ENCODE measurements at regions not wholly inside any gene's neighbourhood (a gene's known extent, or its start where the extent isn't known, plus 50 kb on each side); places are given as distances from the start of the nearest gene placed in this dataset.

- Histone ChIP-seq H3K4me3 (replicated peaks in 1 of 3) (no peak overlapping the region), H3K4me1 (peaks cover 15 to 18% of the 10 kb centered on the region in 2 donors), H3K9me3 (no peaks in the 10 kb centered on the region), H3K27ac (no peak overlapping the region), H3K36me3 (no peaks in the 10 kb centered on the region), H3K27me3 (no peaks in the 10 kb centered on the region)
- intact Hi-C loops (cut with DNase I) = no loop called here
- no peak for DNase-seq
- 92 to 99% methylated on average over 2 of the region's 2 CpGs for WGBS, 2 donors
- TF ChIP-seq POLR2A (IDR thresholded peaks at IDR 0.05) = no peak
These were observed 137.8 kb upstream of the ADAMTS9 start for GRCh38 chr3:64825404-64826120.

GRCh38 chr3:64824394-64824909 is 136.7 kb upstream of the ADAMTS9 start:
- intact Hi-C loops (cut with DNase I) = no loop called here
- Histone ChIP-seq H3K27ac (peak overlapping the region in 2 of 3 donors; percentile 12 to 49), H3K4me3 (replicated peaks in 1 of 3) (no peak overlapping the region), H3K36me3 (no peaks in the 10 kb centered on the region), H3K4me1 (peaks cover 11% of the 10 kb centered on the region in 2 donors), H3K9me3 (no peaks in the 10 kb centered on the region), H3K27me3 (no peaks in the 10 kb centered on the region)
- peak; percentile 25 to 29 for DNase-seq
- 57 to 61% methylated on average over 4 of the region's 4 CpGs for WGBS, 2 donors
- no peak for TF ChIP-seq POLR2A (IDR thresholded peaks at IDR 0.05)

GRCh38 chr3:64818196-64818595 is 130.4 kb upstream of the ADAMTS9 start:
- peaks cover 22 to 26% of the 10 kb centered on the region in 2 donors for H3K4me1 ChIP-seq
- no peak overlapping the region for H3K27ac ChIP-seq
- TF ChIP-seq CTCF (IDR thresholded peaks at IDR 0.05) = no peak
- no peak for TF ChIP-seq POLR2A (IDR thresholded peaks at IDR 0.05)
- no peaks in the 10 kb centered on the region for H3K9me3 ChIP-seq
- no peak overlapping the region for H3K4me3 ChIP-seq (replicated peaks in 1 of 3)
- H3K27me3 ChIP-seq = no peaks in the 10 kb centered on the region
- no peaks in the 10 kb centered on the region for H3K36me3 ChIP-seq
- intact Hi-C loops (cut with DNase I) = no loop called here
- no peak for DNase-seq
- 90% methylated on average over 1 of the region's 1 CpG for WGBS, 2 donors

- intact Hi-C loops (cut with DNase I) = no loop called here
These were observed 128.6 kb upstream of the ADAMTS9 start for GRCh38 chr3:64816355-64816754.

GRCh38 chr3:64815789-64816188 is 128.0 kb upstream of the ADAMTS9 start:
- no peak overlapping the region for H3K4me3 ChIP-seq (replicated peaks in 1 of 3)
- WGBS, 2 donors = 78 to 83% methylated on average over 4 of the region's 4 CpGs
- no peak for TF ChIP-seq CTCF (IDR thresholded peaks at IDR 0.05)
- TF ChIP-seq POLR2A (IDR thresholded peaks at IDR 0.05) = no peak
- H3K4me1 ChIP-seq = peaks cover 21 to 22% of the 10 kb centered on the region in 2 donors
- intact Hi-C loops (cut with DNase I) = no loop called here
- no peak for DNase-seq
- H3K27me3 ChIP-seq = no peaks in the 10 kb centered on the region
- H3K9me3 ChIP-seq = no peaks in the 10 kb centered on the region
- H3K36me3 ChIP-seq = no peaks in the 10 kb centered on the region
- peak overlapping the region in 2 of 3 donors; percentile 50 to 75 for H3K27ac ChIP-seq

More at GRCh38 chr3:64816355-64816754, 128.6 kb upstream of the ADAMTS9 start:
- H3K4me3 ChIP-seq (replicated peaks in 1 of 3) = no peak overlapping the region
- DNase-seq = no peak
- no peaks in the 10 kb centered on the region for H3K27me3 ChIP-seq
- H3K4me1 ChIP-seq = peaks cover 21 to 22% of the 10 kb centered on the region in 2 donors
- 95 to 100% methylated on average over 1 of the region's 1 CpG for WGBS, 2 donors
- H3K27ac ChIP-seq = no peak overlapping the region
- no peaks in the 10 kb centered on the region for H3K9me3 ChIP-seq
- TF ChIP-seq CTCF (IDR thresholded peaks at IDR 0.05) = no peak
- TF ChIP-seq POLR2A (IDR thresholded peaks at IDR 0.05) = no peak
- H3K36me3 ChIP-seq = no peaks in the 10 kb centered on the region

GRCh38 chr3:64815195-64815631 is 127.4 kb upstream of the ADAMTS9 start:
- H3K27ac ChIP-seq = peak overlapping the region; percentile 7 to 75 (median 50)
- no peaks in the 10 kb centered on the region for H3K9me3 ChIP-seq
- H3K4me1 ChIP-seq = peaks cover 21 to 22% of the 10 kb centered on the region in 2 donors
- TF ChIP-seq CTCF (IDR thresholded peaks at IDR 0.05) = peak in 2 of 6 experiments; percentile 14 to 35
- TF ChIP-seq POLR2A (IDR thresholded peaks at IDR 0.05) = no peak
- no peaks in the 10 kb centered on the region for H3K36me3 ChIP-seq
- H3K27me3 ChIP-seq = no peaks in the 10 kb centered on the region
- intact Hi-C loops (cut with DNase I) = no loop called here
- no peak overlapping the region for H3K4me3 ChIP-seq (replicated peaks in 1 of 3)
- 33 to 37% methylated on average over 3 of the region's 3 CpGs for WGBS, 2 donors
- DNase-seq = peak; percentile 27 to 48

All from thyroid gland (tissue), 4 donors.